ENCODE measurements at regions not wholly inside any gene's neighbourhood (a gene's known extent, or its start where the extent isn't known, plus 50 kb on each side); places are given as distances from the start of the nearest gene placed in this dataset.

- H3K4me3 ChIP-seq = no peak overlapping the region
- no peaks in the 10 kb centered on the region for H3K36me3 ChIP-seq
- H3K27me3 ChIP-seq = no peaks in the 10 kb centered on the region
- H3K27ac ChIP-seq = no peak overlapping the region
- H3K9me3 ChIP-seq = no peaks in the 10 kb centered on the region
- no peak for DNase-seq
- H3K4me1 ChIP-seq = no peaks in the 10 kb centered on the region
- no peak for TF ChIP-seq POLR2A (IDR thresholded peaks at IDR 0.05)
- no peak for TF ChIP-seq CTCF (IDR thresholded peaks at IDR 0.05)
Observed at GRCh38 chr1:80993154-80993980, 807.4 kb upstream of the ADGRL2 start.

- Histone ChIP-seq H3K9me3 (no peaks in the 10 kb centered on the region), H3K36me3 (no peaks in the 10 kb centered on the region), H3K27ac (no peak overlapping the region), H3K4me1 (no peaks in the 10 kb centered on the region), H3K27me3 (no peaks in the 10 kb centered on the region), H3K4me3 (no peak overlapping the region)
- TF ChIP-seq POLR2A (IDR thresholded peaks at IDR 0.05) (no peak), CTCF (IDR thresholded peaks at IDR 0.05) (no peak)
- DNase-seq = no peak
Observed at GRCh38 chr1:80989455-80989854, 811.3 kb upstream of the ADGRL2 start.

GRCh38 chr1:80988926-80989325 lies 811.8 kb upstream of the ADGRL2 start:
- H3K4me1 ChIP-seq = no peaks in the 10 kb centered on the region
- no peak overlapping the region for H3K27ac ChIP-seq
- no peaks in the 10 kb centered on the region for H3K9me3 ChIP-seq
- no peak for TF ChIP-seq CTCF (IDR thresholded peaks at IDR 0.05)
- TF ChIP-seq POLR2A (IDR thresholded peaks at IDR 0.05) = no peak
- no peak for DNase-seq
- H3K4me3 ChIP-seq = no peak overlapping the region
- H3K36me3 ChIP-seq = no peaks in the 10 kb centered on the region
- H3K27me3 ChIP-seq = no peaks in the 10 kb centered on the region

- Histone ChIP-seq H3K9me3 (no peaks in the 10 kb centered on the region), H3K4me1 (no peaks in the 10 kb centered on the region), H3K27ac (no peak overlapping the region), H3K27me3 (no peaks in the 10 kb centered on the region), H3K4me3 (no peak overlapping the region), H3K36me3 (no peaks in the 10 kb centered on the region)
- no peak for DNase-seq
- TF ChIP-seq CTCF (IDR thresholded peaks at IDR 0.05) (no peak), POLR2A (IDR thresholded peaks at IDR 0.05) (no peak)
Observed at GRCh38 chr1:80987824-80988223, 812.9 kb upstream of the ADGRL2 start.

GRCh38 chr1:80987106-80987505 lies 813.6 kb upstream of the ADGRL2 start:
- no peaks in the 10 kb centered on the region for H3K27me3 ChIP-seq
- DNase-seq = no peak
- H3K36me3 ChIP-seq = no peaks in the 10 kb centered on the region
- H3K4me1 ChIP-seq = no peaks in the 10 kb centered on the region
- no peaks in the 10 kb centered on the region for H3K9me3 ChIP-seq
- H3K27ac ChIP-seq = no peak overlapping the region
- no peak for TF ChIP-seq POLR2A (IDR thresholded peaks at IDR 0.05)
- TF ChIP-seq CTCF (IDR thresholded peaks at IDR 0.05) = no peak
- H3K4me3 ChIP-seq = no peak overlapping the region
